Inflammatory macrophage treated with lipopolysaccharide for 4 hours (primary cell): ENCODE measurements at regions not wholly inside any gene's neighbourhood (a gene's known extent, or its start where the extent isn't known, plus 50 kb on each side); places are given as distances from the start of the nearest gene placed in this dataset.
"Not testable (repeated sequence)": the region's sequence is repeated elsewhere in the genome, so short reads cannot be mapped to it uniquely, and the experiment has no call there.

Experiments
- DNase-seq: peaks from one replicate; pipeline ENCODE4 v3.0.0-alpha.2; 2020

DNA sequence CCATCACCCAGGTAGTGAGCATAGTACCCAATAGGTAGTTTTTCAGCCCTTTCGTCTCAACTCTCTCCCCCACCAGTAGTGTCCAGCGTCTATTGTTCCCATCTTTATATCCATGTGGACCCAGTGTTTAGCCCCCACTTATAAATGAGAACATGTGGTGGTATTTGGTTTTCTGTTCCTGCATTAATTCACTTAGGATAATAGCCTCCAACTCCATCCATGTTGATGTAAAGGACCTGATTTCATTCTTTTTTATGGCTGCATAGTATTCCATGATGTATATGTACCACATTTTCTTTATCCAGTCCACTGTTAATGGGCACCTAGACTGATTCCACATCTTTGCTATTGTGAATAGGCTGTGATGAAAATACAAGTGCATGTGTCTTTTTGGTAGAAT lies 51.3 kb downstream of the NACA2 start:
- DNase-seq: not testable (repeated sequence)

- no peak for DNase-seq
These were observed 52.5 kb downstream of the NACA2 start for GRCh38 chr17:61538480-61538879.

DNA sequence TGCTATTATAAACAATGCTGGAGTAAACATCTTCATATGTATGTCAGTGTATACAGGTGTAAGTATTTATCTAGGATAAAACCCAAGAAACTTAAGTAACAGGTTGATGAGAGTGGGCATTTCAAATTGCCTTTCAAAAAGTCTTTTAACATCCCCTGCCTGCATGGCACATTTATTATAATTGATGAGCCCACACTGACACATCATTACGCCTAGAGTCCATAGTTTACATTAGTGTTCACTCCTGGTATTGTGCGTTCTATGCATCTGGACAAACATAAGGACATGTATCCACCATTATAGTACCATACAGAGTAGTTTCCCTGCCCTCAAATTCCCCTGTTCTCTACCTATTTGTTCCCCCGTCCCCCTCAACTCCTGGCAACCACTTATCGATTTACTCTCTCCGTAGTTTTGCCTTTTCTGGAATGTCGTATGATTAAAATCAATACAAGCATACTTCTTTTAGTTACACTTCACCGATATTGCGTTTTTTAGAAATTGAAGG lies 53.7 kb downstream of the NACA2 start:
- no peak for DNase-seq

GRCh38 chr17:61536422-61536955 lies 54.5 kb downstream of the NACA2 start:
- DNase-seq: peak; percentile 19
